ENCODE measurements at regions not wholly inside any gene's neighbourhood (a gene's known extent, or its start where the extent isn't known, plus 50 kb on each side); places are given as distances from the start of the nearest gene placed in this dataset.

GRCh38 chr10:29055101-29055500 is 233.8 kb upstream of the LYZL1 start:
- TF ChIP-seq POLR2AphosphoS5 (IDR thresholded peaks at IDR 0.05; ENCODE audit: low read depth, low read length) (no peak), CTCF (IDR thresholded peaks at IDR 0.05) (no peak)

Measured in Panc1 (cell line).